ENCODE measurements at regions not wholly inside any gene's neighbourhood (a gene's known extent, or its start where the extent isn't known, plus 50 kb on each side); places are given as distances from the start of the nearest gene placed in this dataset.
"Not testable (repeated sequence)": the region's sequence is repeated elsewhere in the genome, so short reads cannot be mapped to it uniquely, and the experiment has no call there.

DNA sequence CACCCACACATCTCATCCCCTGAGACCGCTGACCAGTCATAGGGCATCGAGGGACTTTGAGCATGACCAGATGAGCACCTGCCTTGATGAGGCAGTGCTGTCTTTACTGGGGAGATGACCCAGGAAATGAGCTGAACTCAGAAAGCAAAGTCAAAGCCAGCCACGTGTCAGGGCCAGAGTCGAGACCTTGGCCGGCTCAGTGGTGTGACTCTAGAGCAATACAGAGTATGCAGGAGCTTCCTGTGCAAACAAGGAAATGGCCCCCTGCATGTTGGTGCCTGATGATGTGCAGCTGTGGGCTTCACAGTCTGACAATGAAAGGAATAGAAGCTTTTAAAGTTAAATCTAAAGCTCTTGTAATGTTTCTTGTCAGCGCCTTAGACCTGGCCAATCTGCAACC, 332.9 kb downstream of the PCNX1 start:
- no peak for DNase-seq (ENCODE audit: low spot score)

DNA sequence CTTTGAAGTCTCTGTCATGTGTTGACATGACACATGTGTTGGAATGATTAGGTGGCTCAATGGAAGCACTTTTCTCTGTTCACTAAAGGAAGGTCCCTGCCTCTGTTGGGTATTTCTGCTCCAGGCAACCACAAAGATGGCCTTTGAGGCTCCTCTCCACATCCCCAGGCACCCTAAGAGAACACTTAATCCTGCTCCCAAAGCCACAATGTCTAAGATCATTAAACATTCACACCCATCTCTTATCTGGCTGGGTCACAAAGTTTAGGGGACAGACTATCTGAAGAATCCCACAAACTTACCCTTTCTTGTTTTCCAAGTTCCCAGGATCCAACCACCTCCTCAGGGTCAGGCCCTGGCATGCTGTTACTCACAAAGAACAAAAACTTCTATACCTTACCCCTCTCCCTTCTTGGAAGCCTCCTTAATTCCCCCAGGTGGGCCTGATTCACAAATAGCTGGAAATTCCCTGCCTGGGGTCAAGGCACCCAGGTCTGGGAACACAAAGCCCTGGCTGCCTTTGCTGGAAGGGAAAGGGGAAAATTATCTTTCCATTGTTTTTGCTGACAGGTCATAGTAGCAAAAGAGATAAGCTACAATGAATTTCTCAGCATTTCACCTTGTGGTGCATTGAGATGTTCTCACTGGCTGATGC, 333.7 kb downstream of the PCNX1 start:
- no peak for DNase-seq (ENCODE audit: low spot score)

GRCh38 chr14:71242237-71242748, 335.0 kb downstream of the PCNX1 start:
- DNase-seq (ENCODE audit: low spot score): peak; percentile 40

DNA sequence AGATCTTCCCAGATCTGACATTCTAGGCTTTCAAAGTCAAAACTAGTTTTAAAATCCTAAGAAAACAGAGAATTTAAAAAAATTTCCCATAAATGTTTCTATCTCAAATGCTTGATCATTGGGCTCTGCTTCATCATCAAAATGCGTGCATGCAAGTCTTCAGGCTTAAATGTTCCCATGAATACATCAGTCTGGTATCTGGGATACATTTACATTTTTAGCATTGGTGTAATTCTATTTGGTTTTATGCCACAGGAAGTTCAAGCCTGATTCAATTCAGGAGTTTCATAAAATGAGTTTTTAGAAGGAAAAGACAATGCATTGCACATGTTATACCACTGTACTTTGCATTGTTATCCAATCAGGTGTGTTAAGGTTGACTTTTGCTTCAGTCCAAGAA, 336.4 kb downstream of the PCNX1 start:
- no peak for DNase-seq (ENCODE audit: low spot score)

DNA sequence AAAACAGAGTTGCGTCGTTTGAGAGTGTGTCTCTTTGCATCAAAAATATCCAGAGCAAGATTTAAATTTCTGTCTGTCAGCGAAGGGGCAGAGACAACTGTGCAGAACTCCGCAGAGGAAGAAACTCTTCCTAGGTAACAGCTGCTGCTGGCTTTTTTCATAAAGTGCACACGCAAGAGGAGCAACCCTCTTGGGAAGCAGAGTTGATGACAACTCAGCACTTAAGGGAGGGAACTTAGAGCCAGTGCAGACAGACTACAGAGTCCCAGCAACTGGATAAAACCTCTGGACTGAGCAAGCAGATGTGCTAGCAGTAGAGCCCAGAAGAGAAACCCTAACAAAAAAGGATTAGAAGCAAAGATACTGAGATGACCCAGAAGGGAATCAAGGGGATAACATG, 337.1 kb downstream of the PCNX1 start:
- no peak for DNase-seq (ENCODE audit: low spot score)

- no peak for DNase-seq (ENCODE audit: low spot score)
Observed at GRCh38 chr14:71245659-71246361, 338.6 kb downstream of the PCNX1 start.

GRCh38 chr14:71246539-71246938, 339.3 kb downstream of the PCNX1 start:
- DNase-seq (ENCODE audit: low spot score): no peak

- no peak for DNase-seq (ENCODE audit: low spot score)
Observed at GRCh38 chr14:71247106-71247505, 339.8 kb downstream of the PCNX1 start.

DNA sequence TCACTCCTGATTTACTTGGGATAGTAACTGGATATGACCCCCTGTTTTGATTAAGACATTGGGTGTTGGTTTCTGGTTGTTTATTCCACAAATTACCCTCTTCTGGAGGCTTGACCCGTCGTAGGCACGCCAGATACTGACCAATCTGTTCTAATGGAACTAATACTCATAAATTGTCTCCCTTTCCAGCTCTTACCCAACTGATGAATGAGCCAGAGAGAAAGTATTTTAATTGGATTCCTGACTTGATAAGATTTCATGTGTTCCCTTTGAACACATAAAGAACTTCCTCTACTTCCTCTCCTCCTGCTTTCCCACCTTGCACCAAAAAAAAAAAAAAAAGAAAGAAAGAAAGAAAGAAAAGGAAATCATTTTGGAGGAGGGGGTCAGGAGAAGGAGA, 340.9 kb downstream of the PCNX1 start:
- DNase-seq (ENCODE audit: low spot score): no peak

DNA sequence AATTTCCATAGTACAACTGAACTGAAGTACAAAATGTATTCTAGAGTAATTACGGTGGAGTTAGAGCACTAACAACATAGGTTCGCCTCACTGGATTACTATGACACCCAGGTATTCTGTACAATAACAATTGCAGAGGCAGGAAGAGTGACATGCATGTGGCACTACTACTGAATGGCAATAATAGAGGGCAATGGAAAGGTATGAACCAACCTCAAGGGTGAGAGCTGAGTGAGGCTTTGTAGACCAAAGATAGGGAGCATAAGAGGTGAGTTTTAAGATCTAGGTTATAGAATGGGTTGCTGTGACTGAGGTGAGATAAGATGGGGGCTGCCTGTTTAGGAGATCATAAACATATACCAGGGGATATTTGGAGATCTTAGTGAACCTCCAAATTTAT, 343.1 kb downstream of the PCNX1 start:
- no peak for DNase-seq (ENCODE audit: low spot score)

- DNase-seq (ENCODE audit: low spot score): no peak
Observed at GRCh38 chr14:71250791-71251190, 343.5 kb downstream of the PCNX1 start.

GRCh38 chr14:71254091-71254719, 346.9 kb downstream of the PCNX1 start:
- DNase-seq (ENCODE audit: low spot score): not testable (repeated sequence)

GRCh38 chr14:71261206-71261605, 353.9 kb downstream of the PCNX1 start:
- no peak for DNase-seq (ENCODE audit: low spot score)

DNA sequence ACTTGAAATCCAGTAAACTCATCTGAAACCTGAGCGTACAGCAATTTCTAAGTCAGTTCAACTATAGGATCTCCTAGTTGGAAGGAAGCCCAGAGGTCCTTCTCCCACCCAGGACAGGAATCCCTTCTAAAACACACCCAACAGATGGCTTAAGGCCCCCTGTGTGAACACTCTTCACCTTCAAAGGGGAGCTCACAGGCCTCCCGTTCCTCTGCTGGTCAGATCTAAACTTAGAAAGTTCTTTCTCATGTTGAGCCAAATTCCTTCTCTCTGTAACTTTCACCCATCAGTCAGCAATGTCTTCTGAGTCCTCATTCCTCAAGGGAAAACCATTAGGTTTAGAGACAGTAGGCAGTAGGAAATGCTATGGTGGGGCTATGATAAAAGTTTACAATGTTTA, 355.2 kb downstream of the PCNX1 start:
- no peak for DNase-seq (ENCODE audit: low spot score)

DNA sequence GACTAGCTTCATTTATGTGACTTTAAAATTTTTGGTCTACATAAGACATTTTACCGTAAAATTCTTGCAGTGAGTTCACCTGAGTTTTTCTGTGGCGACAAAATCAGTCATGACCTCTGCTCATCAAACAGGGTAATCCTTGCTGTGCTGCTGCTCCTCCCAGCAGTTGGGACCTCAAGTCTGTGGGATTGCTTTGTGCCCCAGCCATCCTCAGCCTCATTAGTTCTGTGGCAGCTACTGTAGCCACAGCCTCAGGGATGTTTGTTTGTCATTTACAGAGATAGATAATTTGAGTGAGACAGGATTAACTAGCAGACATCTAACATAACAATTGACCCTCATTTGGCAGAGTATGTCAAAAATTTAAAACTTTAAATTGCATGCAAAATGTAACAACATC, 357.0 kb downstream of the PCNX1 start:
- no peak for DNase-seq (ENCODE audit: low spot score)

GRCh38 chr14:71267007-71267513, 359.8 kb downstream of the PCNX1 start:
- DNase-seq (ENCODE audit: low spot score): no peak

- no peak for DNase-seq (ENCODE audit: low spot score)
Observed at GRCh38 chr14:71267691-71268090, 360.4 kb downstream of the PCNX1 start.

DNA sequence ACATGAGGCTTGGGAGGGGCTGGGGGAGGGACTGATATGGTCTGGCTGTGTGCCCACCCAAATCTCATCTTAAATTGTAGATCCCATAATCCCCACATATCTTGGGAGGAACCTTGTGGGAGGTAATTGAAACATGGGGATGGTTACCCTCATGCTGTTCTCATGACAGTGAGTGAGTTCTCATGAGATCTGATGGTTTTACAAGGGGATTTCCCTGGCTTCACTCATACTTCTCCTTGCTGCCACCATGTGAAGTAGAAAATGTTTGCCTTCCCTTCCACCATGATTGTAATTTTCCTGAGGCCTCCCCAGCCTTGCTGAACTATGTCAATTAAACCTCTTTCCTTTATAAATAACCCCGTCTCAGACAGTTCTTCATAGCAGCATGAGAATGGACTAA, 362.9 kb downstream of the PCNX1 start:
- no peak for DNase-seq (ENCODE audit: low spot score)

DNA sequence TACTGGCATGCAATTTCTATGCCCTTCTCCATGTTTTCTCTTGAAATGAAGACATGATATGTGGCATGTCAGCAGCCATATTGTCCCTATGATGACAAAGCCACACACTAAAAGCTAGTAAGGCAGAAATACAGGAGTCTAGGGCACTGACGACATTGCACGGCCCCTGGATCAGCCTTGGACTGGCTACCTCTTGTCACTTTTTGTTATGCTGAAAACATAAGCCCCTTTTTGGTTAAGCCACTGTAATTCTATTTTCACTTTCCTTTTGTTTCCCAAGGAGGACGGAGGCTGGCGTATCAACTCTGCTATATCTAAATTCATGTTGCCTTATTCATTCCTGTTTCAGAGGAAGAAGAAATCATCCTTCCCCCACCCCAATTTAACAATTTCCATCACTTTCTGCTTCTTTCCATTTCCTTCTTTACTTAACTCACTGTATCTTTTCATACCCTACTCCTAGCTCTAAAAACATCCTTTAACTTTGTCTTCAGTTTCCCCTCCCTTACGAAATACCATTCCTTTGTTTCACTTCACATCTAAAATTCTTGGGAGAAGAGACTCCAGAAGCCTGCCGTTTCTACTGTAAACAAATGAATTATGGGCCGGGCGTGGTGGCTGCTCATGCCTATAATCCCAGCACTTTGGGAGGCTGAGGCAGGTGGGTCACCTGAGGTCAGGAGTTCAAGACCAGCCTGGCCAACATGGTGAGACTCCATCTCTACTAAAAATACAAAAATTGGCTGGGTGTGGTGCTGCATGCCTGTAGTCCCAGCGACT, 364.1 kb downstream of the PCNX1 start:
- DNase-seq (ENCODE audit: low spot score): no peak

GRCh38 chr14:71273366-71273765, 366.1 kb downstream of the PCNX1 start:
- no peak for DNase-seq (ENCODE audit: low spot score)

DNA sequence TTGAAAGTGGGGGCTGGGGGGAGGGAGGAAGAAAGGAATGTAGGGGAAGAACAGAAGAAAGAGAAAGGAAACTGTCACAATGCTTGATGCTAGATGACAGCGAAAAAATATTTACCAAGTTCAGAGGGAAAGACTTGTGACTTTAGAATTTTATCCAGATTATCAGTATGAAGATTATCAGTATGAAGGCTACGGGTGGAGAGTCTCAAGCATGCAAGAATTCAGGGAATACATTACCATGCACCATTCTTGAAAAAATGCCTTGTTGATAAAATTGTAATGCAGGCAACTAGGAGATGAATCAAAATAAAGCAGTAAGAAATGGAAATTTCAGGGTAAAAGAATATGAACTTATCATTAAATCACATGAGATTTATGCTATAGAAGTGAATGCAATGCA, 376.8 kb downstream of the PCNX1 start:
- DNase-seq (ENCODE audit: low spot score): no peak

DNA sequence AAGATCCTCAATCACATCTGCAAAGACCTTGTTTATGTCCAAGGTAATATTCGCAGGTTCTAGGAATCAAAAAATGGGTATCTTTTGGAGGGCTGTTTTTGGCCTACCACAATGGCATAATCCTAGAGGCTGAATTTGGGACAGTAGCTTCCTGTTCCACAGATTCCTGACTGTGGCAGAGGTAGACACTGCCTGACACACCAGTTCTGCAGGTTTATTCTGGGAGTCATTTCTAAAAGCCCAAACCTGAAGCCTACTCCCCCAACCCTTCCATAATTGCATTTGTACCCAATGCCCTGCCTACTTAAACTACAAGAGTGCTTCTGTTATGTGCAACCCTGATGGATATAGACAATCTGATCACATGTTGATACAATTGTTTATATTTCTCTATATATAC, 378.9 kb downstream of the PCNX1 start:
- no peak for DNase-seq (ENCODE audit: low spot score)

Data from SK-N-DZ (cell line).